NCI-H146 treated with DMSO at 0.1 percent for 48 hours (cell line): ENCODE measurements at regions not wholly inside any gene's neighbourhood (a gene's known extent, or its start where the extent isn't known, plus 50 kb on each side); places are given as distances from the start of the nearest gene placed in this dataset.

ENCODE experiments used
- DNase-seq: peaks from one replicate; lab custom pipeline; 2025; ENCODE audit not compliant: unreplicated experiment; lab: John Stamatoyannopoulos, UW

DNA sequence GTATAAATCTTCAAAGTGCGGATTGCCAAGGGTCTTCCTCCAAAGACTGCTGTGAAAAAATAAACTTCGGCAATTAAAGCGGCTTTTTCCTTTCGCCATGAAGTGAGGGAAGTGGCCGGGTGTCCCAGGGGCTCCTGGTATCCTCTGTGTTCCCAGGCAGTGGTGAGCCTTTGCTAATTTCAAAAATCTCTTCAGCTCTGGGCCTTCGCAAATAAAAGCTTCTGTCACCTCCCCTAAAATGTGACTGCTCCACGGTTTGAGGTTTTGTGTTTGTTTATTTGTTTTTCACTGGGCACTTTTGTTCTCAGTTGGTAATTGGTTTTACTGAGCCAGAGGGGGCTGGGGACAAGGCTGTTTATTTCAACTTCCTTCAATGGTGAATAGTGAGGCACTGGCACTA, 270.1 kb upstream of the POU3F3 start:
- DNase-seq = no peak

DNA sequence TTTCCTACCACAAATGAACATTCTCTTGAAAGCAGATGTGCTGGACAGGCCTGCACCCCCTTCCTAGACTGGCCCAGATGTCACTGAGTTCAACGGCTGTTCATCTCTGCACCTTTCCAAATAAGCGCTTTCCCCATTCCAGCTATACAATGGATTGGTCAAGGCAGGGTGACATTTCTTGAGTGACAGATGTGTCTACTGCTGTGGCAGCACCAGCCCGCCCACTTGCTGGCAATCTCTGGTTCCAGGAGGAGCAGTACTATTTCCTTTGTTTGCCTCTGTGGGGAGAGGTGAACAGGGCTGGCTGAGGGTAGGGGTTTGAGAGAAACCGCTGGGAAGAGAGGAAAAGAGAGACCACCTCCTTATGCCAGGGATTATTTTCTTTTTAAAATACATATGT, 269.5 kb upstream of the POU3F3 start:
- no peak for DNase-seq

GRCh38 chr2:104595576-104595975, 258.3 kb upstream of the POU3F3 start:
- DNase-seq = no peak

GRCh38 chr2:104597942-104598341, 256.0 kb upstream of the POU3F3 start:
- DNase-seq = no peak

DNA sequence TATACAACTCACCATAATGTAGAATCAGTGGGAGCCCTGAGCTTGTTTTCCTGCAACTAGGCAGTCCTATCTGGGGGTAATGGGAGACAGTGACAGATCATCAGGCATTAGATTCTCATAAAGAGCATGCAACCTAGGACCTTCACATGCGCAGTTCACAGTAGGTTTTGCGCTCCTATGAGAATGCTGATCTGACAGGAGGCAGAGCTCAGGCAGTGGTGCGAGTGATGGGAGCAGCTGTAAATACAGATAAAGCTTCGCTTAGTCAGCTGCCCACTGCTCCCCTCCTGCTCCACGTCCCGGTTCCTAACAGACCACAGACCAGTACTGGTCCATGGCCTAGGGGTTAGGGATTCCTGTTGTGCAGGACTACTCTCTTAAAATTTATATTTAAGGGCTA, 255.3 kb upstream of the POU3F3 start:
- DNase-seq = no peak

GRCh38 chr2:104599787-104600510, 254.0 kb upstream of the POU3F3 start:
- DNase-seq = no peak

DNA sequence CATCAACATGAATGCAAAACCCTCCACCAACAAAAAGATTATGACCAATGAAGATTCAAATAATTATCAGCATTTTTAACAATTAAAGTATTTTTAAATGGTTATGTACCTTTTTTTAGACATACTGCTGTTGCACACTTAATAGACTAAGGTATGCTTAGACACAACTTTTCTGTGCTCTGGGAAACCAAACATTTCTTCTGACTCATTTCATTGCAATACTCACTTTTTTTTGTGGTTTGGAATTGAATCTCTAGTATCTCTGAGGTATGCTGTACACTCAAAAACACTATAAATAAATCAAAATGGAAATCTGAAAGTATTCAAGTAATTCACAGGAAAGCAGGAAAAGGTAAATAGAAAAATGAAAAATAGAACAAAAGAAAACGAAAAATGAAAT, 247.9 kb upstream of the POU3F3 start:
- DNase-seq = no peak

DNA sequence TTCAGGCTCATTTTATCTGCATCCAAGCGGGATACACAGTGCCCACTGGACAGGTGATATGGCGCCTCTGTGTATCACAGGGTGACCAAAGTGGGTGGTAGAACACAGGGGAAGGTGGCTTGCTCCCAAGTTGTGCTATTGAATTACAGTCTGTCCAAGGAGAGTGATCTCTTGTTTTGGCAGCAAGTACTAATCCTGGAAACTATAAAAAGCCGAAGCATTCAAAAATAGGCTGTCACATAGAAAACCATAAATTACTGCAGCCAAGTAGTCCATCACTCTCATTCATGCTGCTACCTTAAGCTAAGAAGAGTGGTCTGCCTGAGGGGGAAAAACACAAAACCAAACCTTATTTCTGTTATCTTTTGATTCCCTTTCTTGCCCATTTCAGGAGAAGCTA, 237.1 kb upstream of the POU3F3 start:
- DNase-seq = no peak

DNA sequence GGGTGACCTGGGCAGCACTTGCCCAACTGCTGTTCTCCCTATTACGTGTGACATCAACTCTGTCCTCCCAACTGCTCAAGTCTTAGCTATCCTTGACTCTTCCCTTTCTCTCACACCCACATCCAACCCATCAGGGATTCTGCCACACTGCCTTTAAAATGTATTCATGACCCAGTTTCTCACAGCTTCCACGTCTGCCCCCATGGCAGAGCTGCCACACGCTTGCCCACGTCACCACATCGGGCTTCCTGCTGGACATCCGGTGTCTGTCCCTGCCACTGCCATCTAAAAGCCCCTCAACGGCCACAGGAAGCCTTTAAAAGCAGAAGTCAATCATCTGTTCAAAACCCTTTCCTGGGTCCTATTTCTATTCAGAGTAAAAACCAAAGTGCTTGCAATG, 233.1 kb upstream of the POU3F3 start:
- DNase-seq = no peak

DNA sequence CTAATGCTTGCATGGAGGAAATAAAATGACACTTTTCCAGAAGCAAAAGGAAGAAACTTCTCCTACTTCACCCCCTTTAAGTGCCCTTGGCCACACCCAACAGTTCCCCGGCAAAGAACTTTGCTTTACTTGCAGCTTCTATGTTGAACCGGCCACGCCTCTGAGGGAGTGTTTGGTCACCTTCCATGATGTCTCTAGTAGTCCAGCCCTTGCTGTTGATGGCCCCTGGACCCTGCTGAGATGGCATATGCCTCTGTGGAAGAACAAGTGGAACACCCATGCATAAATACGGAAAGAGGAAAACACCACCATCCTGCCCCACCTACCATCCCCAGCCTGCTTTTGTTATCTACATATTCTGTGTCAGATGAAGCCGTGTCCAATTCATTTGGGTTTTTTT, 218.3 kb upstream of the POU3F3 start:
- no peak for DNase-seq

- no peak for DNase-seq
These were observed 215.6 kb upstream of the POU3F3 start for GRCh38 chr2:104638190-104638858.

DNA sequence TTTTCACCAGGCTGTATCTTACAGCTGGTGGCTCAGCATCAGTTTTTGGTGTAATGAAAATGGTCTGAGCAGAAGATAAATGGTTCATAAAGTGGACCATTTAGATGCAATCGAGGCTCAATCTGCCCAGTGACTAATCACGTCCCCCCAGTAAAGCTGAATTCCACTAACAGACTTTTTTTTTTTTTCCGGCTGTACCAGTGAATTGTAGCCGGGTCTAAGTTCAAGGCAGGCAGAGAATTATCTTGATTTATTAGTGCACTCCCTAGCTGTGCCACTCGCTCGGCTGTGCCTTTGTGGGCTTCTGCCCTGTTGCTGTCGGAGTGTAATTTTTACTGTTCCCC, 215.1 kb upstream of the POU3F3 start:
- DNase-seq = no peak

- no peak for DNase-seq
These were observed 212.1 kb upstream of the POU3F3 start for GRCh38 chr2:104641786-104642185.

DNA sequence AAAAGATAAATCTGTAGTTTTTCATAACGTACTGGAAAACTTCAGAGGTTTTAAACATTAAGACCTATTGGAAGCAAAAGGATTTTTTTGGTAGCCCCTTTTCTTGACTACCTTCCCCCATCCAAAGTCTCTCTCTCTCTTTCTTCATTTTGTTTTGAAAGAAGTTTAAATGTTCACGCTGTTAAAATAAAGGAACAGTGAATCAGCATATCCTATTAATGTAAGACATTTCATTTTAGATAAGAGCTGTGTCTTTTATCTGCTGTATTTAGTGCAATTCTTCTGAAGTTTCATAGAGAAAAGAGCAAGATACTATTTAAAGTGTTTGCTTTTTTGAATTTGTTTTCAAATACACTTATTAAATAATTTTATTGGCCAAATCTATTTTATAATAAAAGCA, 205.5 kb upstream of the POU3F3 start:
- no peak for DNase-seq

GRCh38 chr2:104649866-104650265, 204.0 kb upstream of the POU3F3 start:
- no peak for DNase-seq

DNA sequence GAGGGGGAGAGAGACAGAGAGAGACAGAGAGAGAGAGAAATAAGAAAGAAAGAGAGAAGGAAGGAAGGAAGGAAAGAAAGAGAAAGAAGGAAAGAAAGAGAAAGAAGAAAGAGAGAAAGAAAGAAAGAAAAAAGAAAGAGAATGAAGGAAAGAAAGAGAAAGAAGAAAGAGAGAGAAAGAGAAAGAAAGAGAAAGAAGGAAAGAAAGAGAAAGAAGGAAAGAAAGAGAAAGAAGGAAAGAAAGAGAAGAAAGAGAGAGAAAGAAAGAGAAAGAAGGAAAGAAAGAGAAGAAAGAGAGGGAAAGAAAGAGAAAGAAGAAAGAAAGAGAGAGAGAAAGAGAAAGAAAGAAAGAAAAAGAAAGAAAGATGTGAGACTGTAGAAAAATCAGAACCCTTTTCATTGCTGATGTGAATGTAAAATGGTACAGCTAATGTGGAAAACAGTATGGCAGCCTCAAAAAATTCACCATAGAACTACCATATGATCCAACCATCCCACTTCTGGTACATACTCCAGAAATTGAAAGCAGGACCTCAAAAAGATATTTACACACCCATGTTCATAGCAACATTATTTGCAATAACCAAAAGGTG, 203.4 kb upstream of the POU3F3 start:
- DNase-seq = no peak

GRCh38 chr2:104654811-104655210, 199.1 kb upstream of the POU3F3 start:
- no peak for DNase-seq

- DNase-seq = no peak
These were observed 197.2 kb upstream of the POU3F3 start for GRCh38 chr2:104656571-104657163.

DNA sequence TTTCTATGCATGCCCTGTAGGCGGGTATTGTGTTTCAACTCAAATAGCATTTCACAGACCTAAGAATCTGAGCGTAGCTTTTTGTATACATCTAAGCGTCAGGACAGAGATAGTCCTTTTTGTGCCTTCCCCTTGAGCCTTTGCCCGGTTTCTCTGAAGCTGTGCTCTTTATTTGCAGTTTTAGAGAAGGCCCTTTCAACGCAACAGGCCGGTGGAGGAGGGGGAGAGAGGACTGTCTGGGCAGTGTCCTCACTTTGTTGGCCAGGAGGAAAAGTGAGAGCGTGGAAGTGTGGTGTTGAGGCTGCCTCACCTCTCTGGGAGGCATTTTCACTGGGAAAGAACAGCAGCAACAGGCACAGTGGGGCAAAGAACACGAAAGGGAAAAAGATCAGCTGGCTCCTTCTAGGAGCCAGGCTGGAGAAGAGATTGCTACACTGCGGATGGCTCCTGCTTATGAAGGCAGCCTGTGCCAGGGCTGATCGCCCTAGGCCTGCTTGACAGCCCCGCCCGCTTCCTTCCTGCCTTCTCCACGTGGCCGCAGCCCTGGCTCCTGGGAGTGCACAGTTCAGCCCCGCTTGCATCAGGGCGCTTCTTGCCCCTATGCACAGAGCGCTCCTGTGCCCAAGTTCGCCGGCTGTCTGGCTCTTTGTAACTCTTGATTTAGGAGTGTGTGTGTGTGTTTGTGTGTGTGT, 195.6 kb upstream of the POU3F3 start:
- DNase-seq = no peak

DNA sequence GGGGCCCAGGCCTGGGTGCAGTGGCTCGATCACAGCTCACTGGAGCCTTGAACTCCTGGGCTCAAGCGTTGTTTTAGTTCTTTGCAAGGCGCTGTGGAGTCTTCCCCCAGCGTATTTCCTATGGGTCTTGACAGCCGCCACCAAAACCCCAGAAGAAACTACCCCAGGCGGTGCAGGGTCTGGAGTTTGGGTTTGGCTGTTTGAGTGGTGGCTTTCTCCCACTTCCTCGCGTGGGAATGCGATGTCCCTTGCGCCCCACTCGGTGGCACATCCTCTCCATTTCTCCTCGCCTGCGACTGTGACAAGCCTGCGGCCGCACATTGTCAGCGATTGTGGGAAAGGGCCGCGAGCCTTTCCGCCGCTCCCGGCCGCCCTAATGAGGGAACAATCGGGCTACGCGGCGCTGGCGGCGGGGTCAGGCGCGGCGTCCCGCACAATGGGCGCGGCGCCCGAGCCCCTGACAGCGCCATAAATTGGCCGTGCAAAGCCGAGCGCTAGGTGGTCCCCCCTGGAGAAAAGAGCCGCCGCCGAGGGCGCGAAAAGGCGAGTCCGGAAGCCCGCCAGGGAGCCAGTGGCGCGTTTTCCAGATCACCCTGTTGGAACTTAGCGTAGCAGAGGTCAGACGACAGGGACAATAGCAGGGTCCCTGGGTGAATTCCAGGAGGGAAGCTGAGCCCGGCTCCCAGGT, 194.9 kb upstream of the POU3F3 start:
- DNase-seq = no peak

DNA sequence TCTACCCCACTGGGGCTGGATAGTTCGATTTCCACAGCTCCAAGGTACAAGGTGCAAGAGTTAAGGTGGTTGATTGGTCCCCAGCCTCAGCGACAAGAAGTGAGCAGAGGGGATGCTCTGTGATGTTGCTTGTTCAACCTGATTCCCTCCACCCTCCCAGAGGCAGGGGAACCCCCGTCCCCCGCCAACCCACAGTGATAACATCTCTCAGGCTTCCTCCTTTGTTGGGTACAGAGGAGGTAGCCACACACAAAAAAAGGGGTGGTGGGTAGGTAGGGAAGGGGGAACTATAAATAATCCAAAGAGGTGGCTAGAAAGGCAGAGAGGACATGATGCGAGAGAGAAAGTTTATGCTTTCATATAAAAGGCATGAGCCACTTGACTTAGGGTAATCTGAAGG, 192.9 kb upstream of the POU3F3 start:
- no peak for DNase-seq
